Inferior parietal cortex (tissue), 1 donor: ENCODE measurements at regions not wholly inside any gene's neighbourhood (a gene's known extent, or its start where the extent isn't known, plus 50 kb on each side); places are given as distances from the start of the nearest gene placed in this dataset.
"Not testable (repeated sequence)": the region's sequence is repeated elsewhere in the genome, so short reads cannot be mapped to it uniquely, and the experiment has no call there.

Experiments
- DNase-seq: peaks from one replicate; pipeline ENCODE4 v3.0.0-alpha.2; 2016; ENCODE audit errors: extremely low spot score

DNA sequence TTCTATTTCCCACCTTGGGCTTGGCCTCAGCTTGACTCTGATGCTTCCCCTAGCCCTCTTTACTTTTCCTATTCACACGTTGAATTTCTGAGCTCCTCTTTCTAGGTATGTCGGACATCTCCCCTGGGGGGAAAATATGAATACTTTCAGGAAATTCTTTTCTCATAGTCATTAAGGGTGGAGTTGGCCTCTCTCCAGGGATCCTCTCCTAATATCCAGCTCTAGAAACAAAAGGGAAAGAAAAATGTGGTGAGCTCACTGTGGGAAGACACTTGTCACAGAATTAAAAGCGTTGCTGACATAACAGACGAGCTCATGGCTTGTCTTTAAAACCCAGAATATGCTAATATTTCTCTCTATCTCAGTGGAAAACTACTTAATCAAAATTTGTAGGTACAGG lies 132.7 kb upstream of the MEX3C start:
- no peak for DNase-seq

DNA sequence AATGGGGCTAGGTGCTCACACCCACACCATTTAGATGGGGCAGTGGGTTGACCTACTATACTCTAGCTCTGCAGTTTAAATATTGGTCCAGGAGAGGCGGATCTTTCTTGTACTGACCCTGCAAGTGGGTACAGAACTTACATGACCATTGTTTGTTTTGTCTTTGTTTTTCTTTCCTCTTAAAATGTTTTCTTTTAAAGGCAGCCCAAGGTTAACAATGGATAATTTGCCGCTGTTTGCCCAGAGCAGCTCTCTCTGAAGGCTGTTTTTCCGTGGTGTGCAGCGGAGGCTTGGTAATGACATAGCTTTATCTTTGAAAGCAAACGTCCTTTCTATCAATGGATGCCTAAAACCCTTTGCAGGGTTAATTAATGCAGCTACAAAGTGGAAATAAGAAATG lies 133.3 kb upstream of the MEX3C start:
- DNase-seq = no peak

DNA sequence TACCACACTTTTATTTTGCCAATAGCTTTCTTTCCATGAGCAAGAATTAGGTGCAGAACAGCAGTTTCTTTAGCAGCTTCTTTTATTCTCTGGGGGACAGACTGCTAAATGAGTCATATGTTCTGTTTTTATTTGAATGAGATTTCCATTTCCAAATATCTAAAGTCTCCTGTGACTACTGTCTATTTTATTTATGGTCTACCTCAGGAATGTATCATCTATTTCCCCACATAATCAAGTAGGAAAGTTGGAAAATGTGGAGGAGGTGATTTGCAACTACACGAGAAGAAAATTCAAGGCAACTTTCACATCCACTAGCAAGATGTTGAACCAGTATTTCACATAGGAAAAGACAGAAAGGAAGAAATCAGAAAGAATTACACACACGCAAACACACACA lies 139.9 kb upstream of the MEX3C start:
- DNase-seq = no peak

DNA sequence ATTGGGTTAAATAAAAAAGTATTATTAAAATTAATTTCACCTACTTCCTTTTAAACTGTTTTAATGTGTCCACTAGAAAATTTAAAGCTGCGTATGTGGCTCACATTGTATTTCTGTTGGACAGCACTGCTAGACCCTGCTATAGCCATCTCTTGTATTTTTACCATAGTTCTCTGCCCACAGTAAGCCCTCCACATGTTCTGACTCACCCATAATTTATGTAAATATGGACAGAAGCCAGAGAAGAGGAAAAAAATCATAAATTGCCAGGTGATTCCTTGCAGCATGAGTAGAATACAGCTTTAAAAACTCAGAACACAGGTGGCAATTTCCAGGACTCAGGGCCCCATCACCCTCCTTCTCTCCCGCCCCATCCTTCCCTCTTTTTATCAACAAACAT lies 142.4 kb upstream of the MEX3C start:
- no peak for DNase-seq

DNA sequence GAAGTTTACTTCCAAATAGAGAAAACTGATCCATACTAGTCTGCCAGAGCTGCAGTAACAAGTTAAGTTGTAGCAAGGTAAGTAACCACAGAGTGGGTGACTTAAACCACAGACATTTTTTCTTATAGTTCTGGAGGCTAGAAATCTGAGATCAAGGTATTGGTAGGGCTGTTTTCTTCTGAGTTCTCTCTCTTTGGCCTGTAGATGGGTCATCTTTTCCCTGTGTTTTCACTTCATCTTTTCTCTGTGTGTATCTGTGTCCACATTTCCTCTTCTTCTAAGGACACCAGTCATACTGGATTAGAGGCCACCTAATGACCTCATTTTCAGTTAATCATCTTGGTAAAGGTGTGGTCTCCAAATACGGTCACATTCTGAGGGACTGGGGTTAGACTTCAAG lies 142.9 kb upstream of the MEX3C start:
- DNase-seq = no peak

DNA sequence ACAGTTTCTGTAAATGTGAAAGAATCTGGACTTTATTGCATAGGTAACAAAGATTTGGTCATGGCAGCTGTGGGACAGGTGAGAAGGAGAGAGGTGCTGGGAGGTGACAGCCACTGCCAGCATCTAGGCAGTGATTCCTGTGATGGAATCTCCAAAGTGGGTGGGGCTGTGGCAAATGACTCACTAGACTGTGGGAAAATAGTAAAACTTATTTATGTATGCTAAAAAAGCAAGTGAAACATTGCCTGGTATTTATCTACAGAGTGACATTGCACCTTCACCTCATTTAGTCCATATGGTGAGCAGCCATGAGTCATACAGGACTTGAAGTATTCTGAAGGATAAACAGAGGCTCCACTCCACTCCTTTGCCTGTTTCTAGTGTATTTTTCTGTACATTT lies 145.3 kb upstream of the MEX3C start:
- no peak for DNase-seq

DNA sequence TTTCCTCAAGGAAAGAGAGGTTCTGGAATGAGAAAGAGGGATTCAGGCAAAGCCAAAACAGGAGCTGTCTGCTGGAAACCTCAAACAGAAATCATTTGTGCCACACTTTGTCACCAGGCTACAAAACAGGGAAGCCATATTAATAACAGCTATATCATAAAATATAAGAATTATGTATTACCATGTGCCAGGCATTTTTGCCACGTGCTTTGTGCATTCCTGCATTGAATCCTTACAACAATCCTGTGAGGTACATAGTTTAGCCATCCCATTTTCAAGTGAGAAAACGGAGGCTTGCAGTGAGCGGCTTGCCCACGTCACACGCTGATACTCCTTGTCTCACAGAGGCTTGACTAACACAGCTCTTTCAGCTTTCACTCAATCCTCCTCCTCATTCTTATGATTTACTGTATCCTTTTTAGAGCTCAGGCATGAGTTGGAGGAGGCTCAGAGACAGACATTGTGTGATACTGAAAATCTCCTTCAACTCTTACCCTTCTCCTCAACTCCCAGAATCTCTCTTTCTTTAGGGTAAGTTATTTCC lies 148.4 kb upstream of the MEX3C start:
- DNase-seq = no peak

DNA sequence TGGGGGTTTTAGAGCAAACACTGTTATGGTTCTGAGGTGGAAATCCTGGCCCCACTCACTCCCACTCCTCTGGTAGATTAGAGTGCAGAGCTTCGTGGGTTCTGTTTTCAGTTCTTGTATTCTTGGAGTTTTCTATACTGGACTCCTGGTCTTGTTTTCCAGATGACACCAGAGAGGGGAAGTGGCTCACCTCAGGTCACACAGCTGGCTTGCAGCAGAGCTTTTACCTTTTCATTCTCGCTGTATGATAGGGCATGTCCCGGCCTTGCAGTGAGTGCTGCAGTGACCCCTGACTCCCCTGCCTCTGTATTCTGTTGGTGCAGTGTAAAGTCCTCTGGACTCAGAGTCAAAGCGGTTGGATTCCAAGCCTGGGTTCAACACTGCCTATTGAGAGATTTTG lies 148.9 kb upstream of the MEX3C start:
- no peak for DNase-seq

DNA sequence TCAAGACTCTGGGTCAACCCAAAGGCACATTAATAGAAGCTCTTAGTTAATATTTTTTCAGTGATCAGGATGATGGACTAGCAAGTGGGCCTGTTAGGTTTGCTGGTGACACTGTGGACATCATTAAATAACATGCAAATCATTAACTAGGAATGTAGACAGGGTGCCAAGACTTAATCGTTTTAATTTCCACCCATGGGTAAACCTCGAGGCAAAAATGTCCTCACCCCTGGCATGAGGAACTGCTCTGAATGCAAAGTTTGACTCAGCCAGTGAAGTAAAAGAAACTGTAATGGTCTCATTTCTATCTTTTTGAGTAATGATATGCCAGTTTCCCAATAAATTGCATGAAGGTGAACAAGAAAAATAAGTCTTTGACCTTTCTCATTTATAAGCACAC lies 152.6 kb upstream of the MEX3C start:
- DNase-seq = no peak

DNA sequence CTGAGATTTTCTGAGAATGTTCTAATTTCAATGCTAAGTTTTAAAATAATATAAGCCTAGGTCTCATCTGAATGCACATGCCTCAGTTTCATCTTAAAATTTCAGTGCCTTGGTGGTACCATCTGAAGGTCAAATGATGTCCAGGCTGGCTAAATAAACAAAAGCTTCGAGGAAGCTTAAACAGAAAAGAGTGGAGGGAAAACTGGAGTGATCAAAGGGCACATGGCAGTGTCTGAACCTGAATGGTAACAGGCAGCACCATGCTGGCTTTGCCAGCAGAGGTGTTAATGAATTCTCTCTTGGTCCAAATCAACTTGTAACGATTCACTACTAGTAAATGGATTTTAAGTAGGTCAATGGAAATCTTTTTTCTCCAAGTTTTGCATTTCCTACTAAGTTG lies 158.4 kb upstream of the MEX3C start:
- no peak for DNase-seq

DNA sequence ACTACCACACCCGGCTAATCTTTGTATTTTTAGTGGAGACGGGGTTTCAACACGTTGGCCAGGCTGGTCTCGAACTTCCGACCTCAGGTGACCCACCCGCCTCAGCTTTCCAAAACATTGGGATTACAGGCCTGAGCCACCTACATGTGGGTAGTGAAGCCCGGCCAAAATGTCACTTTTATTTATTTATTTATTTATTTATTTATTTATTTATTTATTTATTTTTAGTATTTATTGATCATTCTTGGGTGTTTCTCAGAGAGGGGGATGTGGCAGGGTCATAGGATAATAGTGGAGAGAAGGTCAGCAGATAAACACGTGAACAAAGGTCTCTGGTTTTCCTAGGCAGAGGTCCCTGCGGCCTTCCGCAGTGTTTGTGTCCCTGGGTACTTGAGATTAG lies 162.8 kb upstream of the MEX3C start:
- not testable (repeated sequence) for DNase-seq

DNA sequence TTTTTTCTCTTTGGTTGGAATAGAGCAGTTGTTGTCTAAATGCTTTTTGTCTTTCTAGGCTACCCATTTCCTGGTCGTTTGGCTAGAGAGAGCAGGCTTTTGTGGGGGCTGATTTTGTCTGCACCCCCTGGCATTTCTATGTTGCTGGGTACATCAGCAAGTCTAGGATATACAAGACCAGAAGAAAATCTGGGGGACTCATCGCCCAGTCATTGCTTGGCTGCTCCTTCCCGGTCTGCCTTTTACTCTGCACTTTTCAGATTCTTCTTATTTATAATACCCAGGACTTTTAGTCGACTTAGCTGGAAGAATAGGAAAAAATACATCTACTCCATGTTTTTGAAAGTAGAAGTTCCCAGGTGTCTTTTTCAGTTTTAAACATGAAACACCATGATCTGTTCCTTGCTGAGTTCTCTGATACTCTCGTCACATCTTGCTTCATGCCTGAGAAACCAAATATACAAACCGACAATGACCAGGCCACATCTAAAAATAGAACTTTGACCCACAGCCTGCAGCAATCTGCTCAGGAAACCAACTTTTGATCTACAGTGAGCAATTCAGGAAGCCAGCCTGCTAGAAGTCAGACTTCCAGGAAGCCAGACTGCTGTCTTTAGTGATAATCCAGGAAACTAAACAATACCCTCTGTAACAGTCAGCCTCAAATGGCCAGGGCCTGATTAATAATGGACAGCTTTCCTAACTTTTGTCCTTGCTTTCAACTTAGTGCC lies 163.8 kb upstream of the MEX3C start:
- DNase-seq = no peak

DNA sequence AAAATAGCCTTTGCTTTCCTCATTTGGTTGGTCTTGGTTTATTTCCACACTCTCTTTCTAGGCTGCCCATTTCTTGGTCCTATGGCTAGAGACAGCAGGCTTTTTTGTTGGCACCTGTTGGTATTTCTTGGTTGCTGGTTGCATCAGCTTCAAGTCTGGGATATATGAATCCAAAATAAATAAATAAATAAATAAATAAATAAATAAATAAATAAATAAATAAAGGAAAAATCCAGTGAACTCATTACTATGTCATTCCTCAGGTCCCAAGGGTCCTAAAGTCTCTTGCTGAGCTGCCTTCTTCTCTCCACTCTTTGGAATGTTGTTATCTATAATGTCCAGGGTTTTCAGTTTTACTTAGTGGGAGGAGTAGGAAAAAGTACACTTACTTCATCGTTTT lies 165.9 kb upstream of the MEX3C start:
- DNase-seq = no peak

DNA sequence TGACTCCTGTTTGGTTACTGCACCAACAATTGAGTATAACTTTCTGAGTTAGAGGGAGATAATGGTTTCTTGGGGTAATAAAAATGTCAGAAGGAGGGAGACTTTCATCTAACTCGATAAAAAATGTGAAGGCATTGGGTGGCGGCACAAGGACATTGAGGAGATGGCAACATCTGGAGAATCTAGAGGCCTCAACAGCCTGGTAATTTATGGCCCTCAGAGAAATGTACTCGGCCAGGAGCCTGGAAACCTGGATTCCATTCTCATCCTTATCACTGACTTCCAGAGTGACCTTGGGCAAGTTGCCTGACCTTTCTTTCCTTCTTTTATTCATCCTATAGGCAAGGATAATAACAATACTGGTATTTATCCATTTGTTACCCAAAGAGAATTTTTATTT lies 173.5 kb upstream of the MEX3C start:
- no peak for DNase-seq

DNA sequence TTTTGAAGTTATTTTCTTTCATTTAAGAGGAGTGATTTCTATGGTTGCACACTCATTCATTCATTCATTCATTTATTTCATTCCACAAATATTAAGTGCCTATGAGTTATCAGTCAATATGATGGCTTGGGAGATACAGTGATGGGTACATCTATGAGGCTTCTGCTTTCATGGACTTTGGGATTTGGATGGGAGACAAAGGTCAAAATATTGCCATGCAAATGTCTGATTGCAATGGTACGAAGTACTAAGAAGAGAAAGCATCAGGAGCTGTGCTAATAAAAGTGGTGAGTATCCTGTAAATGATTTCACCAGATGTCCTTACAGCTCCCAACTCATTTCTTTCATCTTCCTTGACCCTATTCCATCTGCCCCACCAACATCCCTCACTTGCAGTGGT lies 174.4 kb upstream of the MEX3C start:
- DNase-seq = no peak

DNA sequence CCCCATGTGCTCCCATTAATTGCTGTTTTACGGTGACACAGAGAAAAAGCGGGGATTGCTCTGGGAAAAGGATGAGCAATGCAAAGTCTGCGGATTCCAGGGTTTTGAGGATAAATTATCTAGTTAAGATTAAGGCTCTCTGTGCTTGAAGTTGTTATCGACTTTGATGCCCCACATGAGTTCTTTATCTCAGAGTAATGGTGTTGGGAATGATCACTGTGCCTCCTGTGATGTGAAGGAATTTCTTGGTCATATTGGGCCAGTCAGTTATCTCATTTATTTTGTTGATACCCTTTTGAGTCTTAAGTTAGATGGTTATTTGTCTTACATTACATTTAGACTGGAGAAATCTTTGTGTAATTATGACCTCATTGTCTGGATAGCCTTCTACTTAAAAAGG lies 184.6 kb upstream of the MEX3C start:
- DNase-seq = no peak

DNA sequence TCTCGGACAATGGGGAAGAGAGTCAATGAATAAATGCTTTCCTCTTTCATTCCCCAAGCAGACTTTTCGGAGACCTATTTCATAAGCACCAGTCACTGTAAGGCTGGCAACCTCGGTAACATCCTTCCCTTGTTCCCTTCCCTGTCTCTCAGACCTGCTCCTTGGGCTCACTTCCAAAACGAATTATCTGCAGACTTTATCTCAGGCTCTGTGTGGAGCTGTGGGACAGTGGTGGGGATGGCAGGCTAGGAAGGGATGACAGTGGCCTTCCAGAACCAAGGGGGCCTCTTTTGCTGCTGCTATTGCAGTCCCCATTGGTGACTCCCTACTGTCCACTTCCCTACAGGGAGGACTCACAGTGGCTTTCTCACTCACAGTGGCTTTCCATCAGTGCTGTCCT lies 185.6 kb upstream of the MEX3C start:
- no peak for DNase-seq

DNA sequence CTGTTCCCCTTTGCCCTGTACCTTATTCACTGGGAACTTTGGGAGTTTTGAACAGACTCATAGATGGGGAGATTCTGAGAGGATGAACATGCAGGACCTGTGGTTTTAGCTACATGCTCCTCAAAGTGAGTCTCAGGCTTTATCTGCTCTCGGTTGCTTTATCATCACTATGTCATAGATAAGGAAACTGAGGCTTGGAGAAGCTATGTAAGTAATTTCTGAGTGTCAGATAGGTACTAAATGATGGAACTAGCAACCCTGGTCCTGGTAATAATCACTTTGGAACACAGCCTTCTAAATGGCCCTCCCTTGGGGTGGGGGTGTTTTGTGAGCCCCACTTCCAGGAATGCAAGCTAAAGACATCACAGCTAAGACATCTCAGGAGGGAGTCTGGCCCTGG lies 186.2 kb upstream of the MEX3C start:
- DNase-seq = no peak

DNA sequence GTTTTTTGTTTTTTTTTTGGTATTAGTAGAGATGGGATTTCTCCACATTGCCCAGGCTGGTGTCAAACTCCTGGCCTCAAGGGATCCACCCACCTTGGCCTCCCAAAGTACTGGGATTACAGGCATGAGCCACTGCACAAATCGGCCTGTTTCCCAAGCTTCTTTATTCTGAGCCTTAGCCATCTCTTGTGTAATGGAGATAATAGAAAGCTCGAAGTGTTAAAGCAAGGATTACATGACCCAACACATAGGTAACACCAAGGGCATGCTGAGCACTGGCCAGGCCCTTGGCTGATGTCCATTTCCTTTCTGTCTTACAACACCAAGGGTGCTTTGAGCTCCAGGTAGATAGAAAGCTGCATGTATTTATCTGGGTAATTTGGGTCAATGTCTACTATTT lies 187.8 kb upstream of the MEX3C start:
- no peak for DNase-seq

DNA sequence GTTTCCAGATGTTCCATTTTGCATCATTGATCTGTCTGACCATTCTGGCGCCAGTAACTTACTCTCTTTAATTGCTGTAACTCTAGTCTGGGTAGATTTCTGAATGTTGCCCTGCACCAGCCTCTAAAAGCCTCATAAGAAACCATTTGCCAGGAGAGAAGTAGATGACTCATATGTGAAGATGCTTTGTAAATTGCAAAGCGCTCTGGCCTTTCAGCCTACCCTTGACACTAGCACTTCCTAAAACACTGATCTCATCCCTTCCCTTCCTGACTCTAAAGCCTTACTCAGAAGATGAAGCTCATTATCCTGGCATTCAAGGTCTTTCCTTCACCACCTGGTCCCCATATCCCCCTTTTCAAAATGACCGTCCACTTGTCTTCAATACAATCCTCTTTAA lies 193.2 kb upstream of the MEX3C start:
- DNase-seq = no peak

DNA sequence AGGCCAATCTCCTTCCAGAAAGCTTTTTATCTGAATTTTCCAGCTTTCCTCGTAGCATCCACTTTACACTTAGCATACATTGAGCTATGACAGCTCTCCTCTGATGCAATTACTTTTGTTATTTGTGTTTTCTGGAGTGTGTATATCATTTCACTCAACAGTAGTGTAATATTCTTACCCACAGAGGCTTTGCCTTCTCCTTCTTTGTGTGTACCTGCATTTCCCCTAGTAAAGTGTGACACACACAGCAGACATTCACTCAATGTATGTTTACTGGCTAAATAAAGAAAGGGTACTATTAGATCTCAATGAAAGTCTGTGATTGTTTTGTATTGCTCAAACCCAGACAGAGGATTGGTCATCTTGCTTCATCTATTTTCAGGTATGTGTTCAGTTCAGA lies 193.7 kb upstream of the MEX3C start:
- no peak for DNase-seq

DNA sequence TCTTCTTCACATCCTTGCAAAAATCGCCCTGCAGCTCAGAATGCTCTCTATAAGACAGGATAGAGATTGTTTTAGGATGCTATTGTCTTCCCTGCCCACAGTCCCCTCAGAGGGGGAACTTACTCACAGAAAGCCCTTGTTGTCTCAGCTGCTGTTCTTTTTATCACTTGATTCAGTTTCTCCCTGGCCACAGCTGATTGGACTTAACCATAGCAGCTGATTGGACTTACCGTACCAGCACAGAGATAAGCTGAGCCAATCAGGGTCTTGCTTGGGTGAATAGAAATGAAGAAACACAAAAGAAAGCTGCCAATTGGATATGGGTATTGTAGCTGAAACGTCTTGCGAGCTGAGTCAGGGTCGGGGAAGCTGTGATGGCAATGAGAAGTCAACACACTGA lies 194.2 kb upstream of the MEX3C start:
- DNase-seq = peak; percentile 65

DNA sequence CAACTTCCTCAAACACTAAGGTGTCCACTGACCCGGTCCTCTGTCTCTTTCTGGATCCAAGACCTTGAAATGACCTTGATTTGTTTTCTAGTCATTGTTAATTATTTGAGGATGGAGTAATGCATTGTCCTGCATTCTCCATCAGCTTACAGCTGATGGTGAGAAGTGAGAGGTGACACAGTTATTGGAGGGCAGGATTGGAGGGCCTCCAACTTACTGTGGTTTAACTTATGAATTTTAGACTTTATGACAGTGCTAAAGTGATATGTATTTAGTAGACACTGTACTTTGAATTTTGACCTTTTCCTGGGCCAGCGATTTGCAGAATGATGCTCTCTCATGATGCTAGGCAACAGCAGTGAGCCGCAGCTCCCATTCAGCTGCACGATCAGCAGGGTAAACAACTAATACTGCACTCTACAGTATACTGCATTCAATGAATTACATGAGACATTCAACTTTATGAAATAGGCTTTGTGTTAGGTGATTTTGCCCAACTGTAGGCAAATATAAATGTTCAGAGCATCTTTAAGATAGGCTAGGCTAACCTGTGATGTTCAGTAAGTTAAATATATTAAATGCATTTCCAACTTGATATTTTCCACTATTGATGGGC lies 200.0 kb upstream of the MEX3C start:
- peak; percentile 29 for DNase-seq

DNA sequence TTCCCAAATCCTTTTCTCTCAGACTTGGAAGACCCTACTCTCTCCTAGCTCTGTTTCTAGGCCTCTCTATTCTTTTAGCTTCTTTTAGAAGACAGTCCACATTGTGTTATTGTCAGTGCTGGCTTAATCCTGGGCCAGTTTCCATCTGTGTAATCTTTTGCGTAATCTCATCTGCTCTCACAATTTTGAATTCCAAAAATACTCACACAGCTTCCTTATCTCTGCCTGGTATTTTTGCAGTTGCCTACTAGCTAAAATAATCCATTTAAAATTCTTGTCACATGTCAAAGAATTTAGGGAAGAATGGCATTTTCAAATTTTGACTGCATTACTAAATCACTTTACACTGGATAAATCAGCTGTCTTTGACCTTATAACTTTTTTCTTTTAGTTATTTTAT lies 200.6 kb upstream of the MEX3C start:
- DNase-seq = peak; percentile 63
